HUES6 (cell line): ENCODE measurements at regions not wholly inside any gene's neighbourhood (a gene's known extent, or its start where the extent isn't known, plus 50 kb on each side); places are given as distances from the start of the nearest gene placed in this dataset.

Experiments
- H3K27ac ChIP-seq: 2 replicates; pipeline ENCODE4 v1.7.0; 2013; ENCODE audit warnings: low read depth, mild to moderate bottlenecking, low read length, inconsistent platforms
- H3K27me3 ChIP-seq: 2 replicates; pipeline ENCODE4 v1.6.1; 2013; ENCODE audit warnings: low read length; ENCODE audit not compliant: control insufficient read depth, insufficient read depth
- H3K36me3 ChIP-seq: 2 replicates; pipeline ENCODE4 v1.6.1; 2013; ENCODE audit warnings: low read length; ENCODE audit not compliant: control insufficient read depth, insufficient read depth
- H3K4me1 ChIP-seq: 2 replicates; pipeline ENCODE4 v1.6.1; 2013; ENCODE audit warnings: low read length; ENCODE audit not compliant: control insufficient read depth, insufficient read depth
- H3K4me3 ChIP-seq: 2 replicates; pipeline ENCODE4 v1.5.1; 2013; ENCODE audit warnings: low read depth, low read length
- H3K9ac ChIP-seq: one replicate; pipeline ENCODE4 v1.6.1; 2013; ENCODE audit warnings: mild to moderate bottlenecking, low read length
- H3K9me3 ChIP-seq: 2 replicates; pipeline ENCODE4 v1.6.1; 2013; ENCODE audit warnings: low read depth, low read length; ENCODE audit not compliant: control insufficient read depth, insufficient read depth

GRCh38 chr1:209062863-209063262, 520.7 kb upstream of the CAMK1G start:
- no peak overlapping the region for H3K27ac ChIP-seq
- H3K36me3 ChIP-seq = no peaks in the 10 kb centered on the region
- H3K27me3 ChIP-seq = no peaks in the 10 kb centered on the region
- no peak overlapping the region for H3K9ac ChIP-seq
- H3K4me1 ChIP-seq = peaks cover 17% of the 10 kb centered on the region
- H3K9me3 ChIP-seq = no peaks in the 10 kb centered on the region
- H3K4me3 ChIP-seq = no peak overlapping the region

DNA sequence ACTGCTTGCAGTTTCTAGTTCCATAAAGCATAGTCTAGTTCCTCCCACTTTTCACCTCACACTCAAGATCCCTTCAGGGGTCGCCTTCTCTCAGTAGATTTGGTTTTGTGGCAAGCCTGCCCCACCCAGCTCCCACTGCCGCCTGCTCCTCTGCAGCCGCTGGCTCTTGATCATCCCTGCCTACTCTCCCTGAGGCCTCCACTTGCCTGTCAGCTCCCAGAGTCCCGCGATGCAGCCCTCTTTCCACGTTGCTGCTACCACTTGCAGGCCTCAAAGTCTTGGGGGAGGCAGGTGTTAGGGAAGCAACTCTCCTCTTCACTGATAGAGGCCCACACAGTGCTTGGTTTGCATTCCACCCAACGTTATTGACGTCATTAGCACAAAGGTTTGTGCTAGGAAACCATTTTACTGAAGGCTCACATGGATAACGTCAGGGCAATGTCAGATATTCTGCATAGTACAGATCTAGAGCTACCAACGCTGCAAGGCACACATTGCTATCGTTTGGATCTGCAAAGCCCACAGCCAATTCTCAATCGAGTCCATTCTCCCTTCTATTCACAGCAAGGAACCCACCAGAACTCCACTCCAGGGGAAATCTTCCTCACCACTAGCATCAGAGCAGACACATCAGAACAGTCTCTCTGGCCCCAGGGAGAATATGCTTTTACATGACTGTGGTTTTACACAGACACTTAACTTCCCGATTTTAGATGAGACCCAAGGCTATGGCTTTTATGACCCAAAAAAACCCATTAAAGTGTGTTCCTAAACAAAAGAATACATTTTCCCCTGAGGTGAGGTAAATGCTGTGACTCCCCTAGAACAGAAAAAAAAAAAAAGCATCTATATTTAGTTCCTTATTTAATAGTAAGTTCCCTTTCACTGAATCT, 519.5 kb upstream of the CAMK1G start:
- Histone ChIP-seq H3K9me3 (no peaks in the 10 kb centered on the region), H3K27ac (no peak overlapping the region), H3K9ac (no peak overlapping the region), H3K4me3 (no peak overlapping the region), H3K36me3 (no peaks in the 10 kb centered on the region), H3K4me1 (peaks cover 17% of the 10 kb centered on the region), H3K27me3 (no peaks in the 10 kb centered on the region)

DNA sequence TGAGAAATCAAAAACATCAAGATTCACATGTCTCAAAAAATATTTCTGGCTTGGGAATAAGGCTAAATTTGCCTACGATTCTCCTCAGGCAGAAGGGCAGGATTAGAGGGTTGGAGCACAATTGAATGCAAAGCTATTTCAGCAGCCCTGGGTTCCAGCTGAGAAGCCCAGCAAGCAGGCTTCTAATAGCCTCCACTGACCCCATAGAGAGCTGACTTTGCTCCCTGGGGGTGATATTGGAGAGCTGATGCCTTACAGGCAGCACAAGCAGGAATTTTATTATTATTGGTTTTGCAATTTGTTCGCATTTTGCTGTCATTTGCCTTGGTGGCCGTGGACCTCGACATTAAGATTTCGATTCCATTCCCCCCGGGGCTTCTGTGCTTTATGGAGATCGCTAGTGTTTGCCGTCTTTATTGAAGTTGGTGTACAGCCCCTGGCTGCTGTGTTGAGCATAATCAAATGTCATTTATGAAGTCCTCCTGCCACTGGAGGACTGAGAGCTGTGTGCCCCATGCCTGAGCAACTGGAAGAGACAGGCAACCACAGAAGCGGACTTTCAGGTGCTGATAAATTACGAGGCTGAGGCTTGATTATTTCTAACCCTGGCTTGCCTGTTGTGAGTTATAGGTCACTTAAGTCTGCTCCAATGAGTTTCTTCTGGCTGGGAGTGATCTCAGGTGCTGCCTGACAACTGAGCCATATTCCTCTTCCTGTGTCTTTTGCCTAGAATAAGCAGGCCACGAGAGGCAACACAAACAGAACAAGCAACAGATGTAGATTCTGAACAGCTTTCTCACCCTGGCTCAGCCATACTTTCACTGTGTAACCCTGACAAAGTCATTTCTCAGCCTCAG, 518.4 kb upstream of the CAMK1G start:
- H3K9me3 ChIP-seq = no peaks in the 10 kb centered on the region
- no peaks in the 10 kb centered on the region for H3K36me3 ChIP-seq
- H3K27me3 ChIP-seq = no peaks in the 10 kb centered on the region
- H3K4me3 ChIP-seq = no peak overlapping the region
- H3K4me1 ChIP-seq = peaks cover 17% of the 10 kb centered on the region
- H3K27ac ChIP-seq = no peak overlapping the region
- no peak overlapping the region for H3K9ac ChIP-seq

DNA sequence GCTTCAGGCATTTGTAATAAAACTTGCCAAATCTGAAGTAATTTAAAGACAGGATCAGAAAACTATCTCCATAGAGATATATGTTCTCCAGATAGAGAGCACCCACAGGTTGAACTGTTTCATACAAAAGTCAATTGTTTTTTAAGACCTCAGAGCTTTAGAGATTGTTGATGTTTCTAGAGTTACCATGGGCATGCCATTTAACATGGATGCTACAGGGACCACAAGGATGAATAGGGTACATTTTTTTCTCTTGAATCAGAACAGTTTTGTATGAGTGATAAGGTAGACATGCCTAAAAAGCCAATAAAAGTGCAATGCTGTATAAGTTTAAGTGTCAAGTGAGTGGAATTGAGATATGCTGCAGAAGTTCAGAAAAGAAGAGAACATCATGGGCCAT, 511.0 kb upstream of the CAMK1G start:
- no peak overlapping the region for H3K9ac ChIP-seq
- H3K9me3 ChIP-seq = no peaks in the 10 kb centered on the region
- H3K27ac ChIP-seq = no peak overlapping the region
- H3K27me3 ChIP-seq = no peaks in the 10 kb centered on the region
- H3K4me3 ChIP-seq = no peak overlapping the region
- H3K36me3 ChIP-seq = no peaks in the 10 kb centered on the region
- H3K4me1 ChIP-seq = no peaks in the 10 kb centered on the region

DNA sequence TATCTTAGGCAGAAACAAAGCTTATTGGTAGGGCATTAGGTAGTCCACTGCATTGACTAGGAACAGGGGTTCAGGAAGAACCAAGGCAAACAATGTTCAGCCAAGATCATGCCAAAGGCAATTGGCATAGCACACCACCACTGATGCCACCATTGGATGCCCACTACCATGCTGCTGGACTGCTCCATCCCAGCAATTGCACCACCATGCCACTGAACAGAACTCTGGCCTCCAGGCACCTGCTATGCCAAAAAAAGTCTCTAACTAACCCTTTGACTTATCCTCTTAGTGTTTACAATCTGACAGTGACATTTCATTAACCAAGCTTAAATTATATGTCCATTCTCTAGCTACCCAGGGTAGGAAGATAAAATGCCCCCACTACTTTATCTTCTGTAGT, 509.6 kb upstream of the CAMK1G start:
- Histone ChIP-seq H3K9me3 (no peaks in the 10 kb centered on the region), H3K4me1 (no peaks in the 10 kb centered on the region), H3K4me3 (no peak overlapping the region), H3K9ac (no peak overlapping the region), H3K27me3 (no peaks in the 10 kb centered on the region), H3K27ac (no peak overlapping the region), H3K36me3 (no peaks in the 10 kb centered on the region)

DNA sequence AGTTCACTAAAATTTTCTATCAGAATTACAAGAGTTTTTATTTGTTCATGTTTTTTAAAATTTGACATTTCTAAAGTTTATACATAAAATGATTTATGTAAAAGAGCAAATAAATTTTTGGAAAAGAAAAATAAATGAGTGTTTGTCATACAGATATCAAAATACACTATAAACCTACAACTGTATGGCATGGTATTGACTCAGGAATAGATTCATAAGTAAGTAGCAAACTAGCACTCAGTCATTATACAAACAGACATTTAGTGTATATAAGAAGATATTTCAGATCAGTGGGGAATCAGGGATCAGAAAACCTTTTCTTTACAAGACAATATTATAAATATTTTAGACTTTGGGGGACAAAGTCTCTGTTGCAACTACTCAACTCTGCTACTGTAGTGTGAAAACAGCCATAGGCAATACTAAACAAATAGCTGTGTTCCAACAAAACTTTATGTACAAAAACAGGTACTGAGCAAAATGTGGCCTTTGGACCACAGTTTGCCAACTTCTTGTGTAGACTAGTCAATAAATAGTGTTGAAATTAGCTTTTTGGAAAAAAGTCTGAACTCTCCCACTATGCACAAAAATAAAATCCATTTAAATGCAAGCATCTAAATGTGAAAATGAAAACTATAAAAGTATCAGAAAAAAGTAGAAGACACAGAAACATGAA, 508.8 kb upstream of the CAMK1G start:
- Histone ChIP-seq H3K9me3 (no peaks in the 10 kb centered on the region), H3K27ac (no peak overlapping the region), H3K36me3 (no peaks in the 10 kb centered on the region), H3K4me1 (no peaks in the 10 kb centered on the region), H3K4me3 (no peak overlapping the region), H3K27me3 (no peaks in the 10 kb centered on the region), H3K9ac (no peak overlapping the region)

DNA sequence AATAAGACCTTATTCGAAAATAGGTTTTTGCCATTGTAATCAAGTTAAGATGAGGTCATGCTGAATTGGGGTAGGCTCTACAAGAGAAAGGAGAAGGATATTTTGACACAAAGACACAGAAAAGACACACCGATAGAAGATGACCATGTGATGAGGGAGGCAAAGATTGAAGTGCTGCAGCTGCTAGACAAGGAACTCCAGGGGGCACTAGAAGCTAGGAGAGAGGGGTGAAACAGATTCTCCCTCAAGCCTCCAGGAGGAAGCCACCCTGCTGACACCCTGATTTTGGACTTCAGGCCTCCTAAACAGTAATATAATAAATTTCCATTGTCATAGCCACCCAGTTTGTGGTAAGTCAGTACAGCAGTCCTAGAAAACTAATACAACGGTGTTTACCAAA, 506.8 kb upstream of the CAMK1G start:
- H3K27ac ChIP-seq = no peak overlapping the region
- H3K4me1 ChIP-seq = peaks cover 10% of the 10 kb centered on the region
- no peaks in the 10 kb centered on the region for H3K9me3 ChIP-seq
- no peaks in the 10 kb centered on the region for H3K36me3 ChIP-seq
- no peak overlapping the region for H3K9ac ChIP-seq
- H3K27me3 ChIP-seq = no peaks in the 10 kb centered on the region
- H3K4me3 ChIP-seq = no peak overlapping the region

GRCh38 chr1:209080170-209080781, 503.2 kb upstream of the CAMK1G start:
- Histone ChIP-seq H3K9ac (no peak overlapping the region), H3K27ac (no peak overlapping the region), H3K9me3 (no peaks in the 10 kb centered on the region), H3K4me1 (peaks cover 10% of the 10 kb centered on the region), H3K36me3 (no peaks in the 10 kb centered on the region), H3K27me3 (no peaks in the 10 kb centered on the region), H3K4me3 (no peak overlapping the region)

- Histone ChIP-seq H3K9me3 (no peaks in the 10 kb centered on the region), H3K36me3 (no peaks in the 10 kb centered on the region), H3K27ac (no peak overlapping the region), H3K27me3 (no peaks in the 10 kb centered on the region), H3K9ac (no peak overlapping the region), H3K4me1 (no peaks in the 10 kb centered on the region), H3K4me3 (no peak overlapping the region)
These were observed 496.9 kb upstream of the CAMK1G start for GRCh38 chr1:209086486-209087192.

DNA sequence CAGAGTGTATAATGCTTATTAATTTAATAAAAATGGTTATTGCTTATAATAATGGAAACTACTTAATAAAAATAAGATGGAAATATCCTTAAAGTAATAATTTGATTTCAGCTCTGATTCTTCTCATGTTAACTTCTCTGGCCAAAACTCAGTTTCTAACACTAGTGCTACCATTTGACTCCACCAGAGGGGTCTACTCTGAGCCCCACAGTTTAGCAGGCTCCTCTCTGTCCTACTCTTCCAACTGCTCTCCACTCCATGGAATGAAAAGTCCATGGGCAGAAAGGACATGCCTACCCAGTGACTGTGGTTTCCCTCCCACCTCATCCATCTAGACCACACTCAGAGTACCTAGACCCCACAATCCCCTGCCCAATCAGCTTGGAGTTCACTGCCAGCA, 489.1 kb upstream of the CAMK1G start:
- no peak overlapping the region for H3K9ac ChIP-seq
- H3K27me3 ChIP-seq = no peaks in the 10 kb centered on the region
- no peaks in the 10 kb centered on the region for H3K36me3 ChIP-seq
- no peaks in the 10 kb centered on the region for H3K4me1 ChIP-seq
- H3K4me3 ChIP-seq = no peak overlapping the region
- no peak overlapping the region for H3K27ac ChIP-seq
- no peaks in the 10 kb centered on the region for H3K9me3 ChIP-seq
